ENCODE measurements at regions not wholly inside any gene's neighbourhood (a gene's known extent, or its start where the extent isn't known, plus 50 kb on each side); places are given as distances from the start of the nearest gene placed in this dataset.

GRCh38 chr15:25501828-25502446 lies 63.1 kb upstream of the UBE3A start:
- peak; percentile 41 to 58 (median 49) for TF ChIP-seq CTCF (IDR thresholded peaks at IDR 0.05)
- TF ChIP-seq POLR2A (IDR thresholded peaks at IDR 0.05): no peak
- TF ChIP-seq POLR2AphosphoS5 (IDR thresholded peaks at IDR 0.05): no peak

All from transverse colon (tissue), 4 donors.